ENCODE measurements at regions not wholly inside any gene's neighbourhood (a gene's known extent, or its start where the extent isn't known, plus 50 kb on each side); places are given as distances from the start of the nearest gene placed in this dataset.

GRCh38 chr6:78598966-78599365, 268.4 kb upstream of the IRAK1BP1 start:
- intact Hi-C loops (cut with DNase I, micrococcal nuclease): no loop called here
- TF ChIP-seq CTCF (IDR thresholded peaks at IDR 0.05): no peak
- Histone ChIP-seq H3K4me1 (ENCODE audit: low read depth) (no peaks in the 10 kb centered on the region), H3K36me3 (ENCODE audit: low read depth) (no peaks in the 10 kb centered on the region), H3K9me3 (no peaks in the 10 kb centered on the region), H3K4me3 (no peak overlapping the region)
- no peak for ATAC-seq
- DNase-seq: no peak

- intact Hi-C loops (cut with DNase I, micrococcal nuclease): no loop called here
- no peaks in the 10 kb centered on the region for H3K4me1 ChIP-seq (ENCODE audit: low read depth)
- no peak overlapping the region for H3K4me3 ChIP-seq
- no peak for DNase-seq
- H3K9me3 ChIP-seq: no peaks in the 10 kb centered on the region
- no peaks in the 10 kb centered on the region for H3K36me3 ChIP-seq (ENCODE audit: low read depth)
- ATAC-seq: no peak
- TF ChIP-seq CTCF (IDR thresholded peaks at IDR 0.05): no peak
Observed at GRCh38 chr6:78599526-78599925, 267.8 kb upstream of the IRAK1BP1 start.

- no peak for DNase-seq
- Histone ChIP-seq H3K4me3 (no peak overlapping the region), H3K9me3 (no peaks in the 10 kb centered on the region), H3K4me1 (ENCODE audit: low read depth) (no peaks in the 10 kb centered on the region), H3K36me3 (ENCODE audit: low read depth) (no peaks in the 10 kb centered on the region)
- TF ChIP-seq CTCF (IDR thresholded peaks at IDR 0.05): no peak
- intact Hi-C loops (cut with DNase I, micrococcal nuclease): no loop called here
- no peak for ATAC-seq
Observed at GRCh38 chr6:78605909-78606446, 261.4 kb upstream of the IRAK1BP1 start.

GRCh38 chr6:78607189-78607588, 260.2 kb upstream of the IRAK1BP1 start:
- ATAC-seq (no peak), DNase-seq (no peak)
- no peaks in the 10 kb centered on the region for H3K36me3 ChIP-seq (ENCODE audit: low read depth)
- no peaks in the 10 kb centered on the region for H3K9me3 ChIP-seq
- no peak for TF ChIP-seq CTCF (IDR thresholded peaks at IDR 0.05)
- no peaks in the 10 kb centered on the region for H3K4me1 ChIP-seq (ENCODE audit: low read depth)
- no peak overlapping the region for H3K4me3 ChIP-seq
- intact Hi-C loops (cut with DNase I, micrococcal nuclease): no loop called here

- ATAC-seq: no peak
- Histone ChIP-seq H3K36me3 (ENCODE audit: low read depth) (no peaks in the 10 kb centered on the region), H3K4me1 (ENCODE audit: low read depth) (no peaks in the 10 kb centered on the region), H3K4me3 (no peak overlapping the region), H3K9me3 (no peaks in the 10 kb centered on the region)
- TF ChIP-seq CTCF (IDR thresholded peaks at IDR 0.05): no peak
- intact Hi-C loops (cut with DNase I, micrococcal nuclease): no loop called here
- no peak for DNase-seq
Observed at GRCh38 chr6:78611102-78611620, 256.2 kb upstream of the IRAK1BP1 start.

Data from mucosa of descending colon (tissue), 3 donors.